Ascending aorta (tissue), 2 donors: ENCODE measurements at regions not wholly inside any gene's neighbourhood (a gene's known extent, or its start where the extent isn't known, plus 50 kb on each side); places are given as distances from the start of the nearest gene placed in this dataset.

Experiments used
- DNase-seq, 2 donors: peaks; one replicate each; pipeline ENCODE4 v3.0.0-alpha.2; 2019; ENCODE audit warnings: low spot score in 2 of 2
- H3K27ac ChIP-seq, 2 donors: fragments of 200-600 bp; sonication (generic); one replicate each; pipeline ENCODE4 v1.5.1; 2016 to 2017; ENCODE audit warnings: mild to moderate bottlenecking in 1 of 2
- H3K27me3 ChIP-seq: fragments of 200-600 bp; sonication (generic); one replicate; pipeline ENCODE4 v1.5.1; 2017
- H3K36me3 ChIP-seq, 2 donors: fragments of 200-600 bp; sonication (generic); one replicate each; pipeline ENCODE4 v1.5.1; 2016
- H3K4me1 ChIP-seq, 2 donors: fragments of 200-600 bp; sonication (generic); one replicate each; pipeline ENCODE4 v1.5.1; 2016 to 2017; ENCODE audit warnings: mild to moderate bottlenecking in 1 of 2
- H3K4me3 ChIP-seq, 2 donors: fragments of 200-600 bp; sonication (generic); one replicate each; pipeline ENCODE4 v1.5.1; 2016 to 2017; ENCODE audit warnings: mild to moderate bottlenecking in 1 of 2
- H3K9me3 ChIP-seq, 2 donors: fragments of 200-600 bp; sonication (generic); one replicate each; pipeline ENCODE4 v1.5.1; 2016
- intact Hi-C: fragments of 100-400 bp; cut with DNase I; formaldehyde crosslinking; loops from one replicate; pipeline ENCODE4 v1.15.1; 2023
- TF ChIP-seq, protein P1 (sequence below), 3 experiments: fragments of 200-600 bp in 2 of 3; fragments of 450-650 bp in 1 of 3; sonication (generic) in 2 of 3; IDR thresholded peaks; one replicate each; pipeline ENCODE4 v1.5.1; 2016 to 2019; ENCODE audit warnings: antibody characterized with exemption in 3 of 3, mild to moderate bottlenecking in 1 of 3, moderate library complexity in 1 of 3

GRCh38 chr14:84433961-84434360 is 1096.0 kb upstream of the FLRT2 start:
- no peaks in the 10 kb centered on the region for H3K9me3 ChIP-seq
- no peak for DNase-seq
- no peak overlapping the region for H3K27ac ChIP-seq
- no peaks in the 10 kb centered on the region for H3K4me1 ChIP-seq
- TF ChIP-seq, protein P1, sequence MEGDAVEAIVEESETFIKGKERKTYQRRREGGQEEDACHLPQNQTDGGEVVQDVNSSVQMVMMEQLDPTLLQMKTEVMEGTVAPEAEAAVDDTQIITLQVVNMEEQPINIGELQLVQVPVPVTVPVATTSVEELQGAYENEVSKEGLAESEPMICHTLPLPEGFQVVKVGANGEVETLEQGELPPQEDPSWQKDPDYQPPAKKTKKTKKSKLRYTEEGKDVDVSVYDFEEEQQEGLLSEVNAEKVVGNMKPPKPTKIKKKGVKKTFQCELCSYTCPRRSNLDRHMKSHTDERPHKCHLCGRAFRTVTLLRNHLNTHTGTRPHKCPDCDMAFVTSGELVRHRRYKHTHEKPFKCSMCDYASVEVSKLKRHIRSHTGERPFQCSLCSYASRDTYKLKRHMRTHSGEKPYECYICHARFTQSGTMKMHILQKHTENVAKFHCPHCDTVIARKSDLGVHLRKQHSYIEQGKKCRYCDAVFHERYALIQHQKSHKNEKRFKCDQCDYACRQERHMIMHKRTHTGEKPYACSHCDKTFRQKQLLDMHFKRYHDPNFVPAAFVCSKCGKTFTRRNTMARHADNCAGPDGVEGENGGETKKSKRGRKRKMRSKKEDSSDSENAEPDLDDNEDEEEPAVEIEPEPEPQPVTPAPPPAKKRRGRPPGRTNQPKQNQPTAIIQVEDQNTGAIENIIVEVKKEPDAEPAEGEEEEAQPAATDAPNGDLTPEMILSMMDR (IDR thresholded peaks at IDR 0.05), result no peak
- intact Hi-C loops, result no loop called here
- H3K4me3 ChIP-seq, result no peak overlapping the region
- no peaks in the 10 kb centered on the region for H3K36me3 ChIP-seq
- H3K27me3 ChIP-seq, result no peaks in the 10 kb centered on the region

DNA sequence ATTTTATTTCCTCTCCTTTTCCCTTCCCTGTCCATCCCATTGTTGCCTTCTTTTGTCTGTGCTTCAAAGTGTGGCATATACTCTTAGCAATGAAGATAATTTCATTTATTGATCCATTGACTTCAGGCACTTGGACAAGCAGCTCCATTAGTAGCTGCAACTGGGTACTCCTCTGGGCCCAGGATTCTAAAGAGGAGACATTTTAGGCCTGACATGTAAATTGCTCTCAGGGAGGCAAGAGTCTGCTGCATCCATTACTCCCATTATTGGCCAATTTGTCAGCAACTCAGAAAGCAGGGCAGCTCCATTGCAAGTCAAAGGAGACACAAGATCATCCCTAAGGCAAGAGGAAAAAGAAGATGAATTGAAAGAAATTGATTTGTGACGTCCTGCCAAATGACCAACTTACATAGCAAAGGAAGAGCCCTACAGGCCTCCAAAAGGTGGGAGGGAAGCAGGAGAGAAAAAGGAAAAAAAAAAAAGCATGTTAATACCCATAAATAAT is 1094.1 kb upstream of the FLRT2 start:
- intact Hi-C loops, result no loop called here
- Histone ChIP-seq H3K9me3 (no peaks in the 10 kb centered on the region), H3K4me3 (no peak overlapping the region), H3K36me3 (no peaks in the 10 kb centered on the region), H3K4me1 (no peaks in the 10 kb centered on the region), H3K27ac (no peak overlapping the region), H3K27me3 (no peaks in the 10 kb centered on the region)
- TF ChIP-seq, protein P1 (IDR thresholded peaks at IDR 0.05), result no peak
- no peak for DNase-seq

GRCh38 chr14:84436528-84436927 is 1093.4 kb upstream of the FLRT2 start:
- Histone ChIP-seq H3K27ac (no peak overlapping the region), H3K9me3 (no peaks in the 10 kb centered on the region), H3K4me3 (no peak overlapping the region), H3K27me3 (no peaks in the 10 kb centered on the region), H3K4me1 (no peaks in the 10 kb centered on the region), H3K36me3 (no peaks in the 10 kb centered on the region)
- no peak for DNase-seq
- intact Hi-C loops, result no loop called here
- TF ChIP-seq, protein P1 (IDR thresholded peaks at IDR 0.05), result no peak

DNA sequence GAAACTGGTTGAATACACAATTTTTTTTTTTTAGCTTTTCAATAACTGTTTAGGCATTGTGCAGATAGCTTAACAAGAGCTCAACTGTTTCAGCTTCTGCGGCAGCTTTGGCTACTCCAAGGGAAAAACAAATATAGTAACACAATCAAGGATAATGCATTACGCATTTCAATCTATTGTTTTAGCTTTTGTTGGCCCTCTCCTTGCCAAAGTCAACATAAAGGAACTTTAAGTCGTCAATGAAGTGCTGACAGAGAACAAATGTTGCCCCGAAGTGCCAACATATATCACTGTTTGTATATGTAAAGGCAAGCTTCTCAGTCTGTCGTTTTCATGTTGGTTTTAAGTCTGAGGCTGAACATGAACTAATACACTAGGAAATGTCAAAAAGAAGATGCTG is 1087.4 kb upstream of the FLRT2 start:
- Histone ChIP-seq H3K36me3 (no peaks in the 10 kb centered on the region), H3K27me3 (no peaks in the 10 kb centered on the region), H3K4me1 (no peaks in the 10 kb centered on the region), H3K27ac (no peak overlapping the region), H3K4me3 (no peak overlapping the region), H3K9me3 (no peaks in the 10 kb centered on the region)
- no peak for DNase-seq
- TF ChIP-seq, protein P1 (IDR thresholded peaks at IDR 0.05), result no peak
- intact Hi-C loops, result no loop called here

DNA sequence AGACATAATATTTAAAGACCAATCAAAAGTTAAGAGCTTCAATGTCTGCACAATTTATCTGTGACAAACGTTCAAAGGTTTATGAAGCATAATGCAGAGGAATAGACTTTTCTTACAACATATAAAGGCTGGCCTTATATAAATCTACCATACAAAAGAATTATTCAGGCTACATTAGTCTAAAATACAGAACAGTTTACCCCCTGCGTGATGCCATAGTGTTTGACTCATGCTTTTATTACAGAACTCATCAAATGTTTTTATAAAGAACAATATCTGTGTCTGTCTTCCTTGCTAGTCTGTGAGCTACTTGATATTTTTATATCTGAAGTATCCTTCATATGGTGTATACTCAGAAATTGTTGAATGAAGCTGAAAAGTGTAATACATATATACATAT is 1084.5 kb upstream of the FLRT2 start:
- TF ChIP-seq, protein P1 (IDR thresholded peaks at IDR 0.05), result no peak
- no peak overlapping the region for H3K27ac ChIP-seq
- no peaks in the 10 kb centered on the region for H3K9me3 ChIP-seq
- H3K4me1 ChIP-seq, result no peaks in the 10 kb centered on the region
- H3K36me3 ChIP-seq, result no peaks in the 10 kb centered on the region
- DNase-seq, result no peak
- H3K4me3 ChIP-seq, result no peak overlapping the region
- intact Hi-C loops, result no loop called here
- H3K27me3 ChIP-seq, result no peaks in the 10 kb centered on the region

GRCh38 chr14:84446250-84446649 is 1083.7 kb upstream of the FLRT2 start:
- TF ChIP-seq, protein P1 (IDR thresholded peaks at IDR 0.05), result no peak
- H3K9me3 ChIP-seq, result no peaks in the 10 kb centered on the region
- intact Hi-C loops, result no loop called here
- H3K27ac ChIP-seq, result no peak overlapping the region
- no peak overlapping the region for H3K4me3 ChIP-seq
- H3K4me1 ChIP-seq, result no peaks in the 10 kb centered on the region
- no peaks in the 10 kb centered on the region for H3K36me3 ChIP-seq
- no peaks in the 10 kb centered on the region for H3K27me3 ChIP-seq
- no peak for DNase-seq
